IMR-90 (cell line): ENCODE measurements at regions not wholly inside any gene's neighbourhood (a gene's known extent, or its start where the extent isn't known, plus 50 kb on each side); places are given as distances from the start of the nearest gene placed in this dataset.

Experiments used
- ATAC-seq: fragments of 200-7000 bp; cut with Tn5 transposase; 2 replicates; pipeline ENCODE4 v1.9.1; 2020; ENCODE audit warnings: low read depth, mild to moderate bottlenecking, moderate library complexity
- BruUV-seq: library from RNA; stranded (reverse); fragments of 400-500 nt; replicated peaks from 2 replicates; lab custom pipeline; 2021; lab: Mats Ljungman, UMichigan
- CTCF ChIA-PET: fragments of 300-600 bp; formaldehyde crosslinking; extraction: SDS; loops from one replicate; lab custom pipeline; 2021; ENCODE audit warnings: antibody characterized with exemption; lab: Yijun Ruan, JAX
- POLR2A ChIA-PET: fragments of 300-600 bp; sonication (Branson Sonifier 250); formaldehyde crosslinking; loops from one replicate; lab custom pipeline; 2022; ENCODE audit warnings: antibody characterized with exemption; ENCODE audit not compliant: unreplicated experiment; lab: Charles Lee
- DNase-seq: peaks from one replicate; pipeline ENCODE4 v3.0.0; 2013
- H2AFZ ChIP-seq: replicated peaks from 2 replicates; pipeline ENCODE3; 2013; ENCODE audit warnings: low read length, mild to moderate bottlenecking; ENCODE audit not compliant: poor library complexity
- H2AK5ac ChIP-seq: 2 replicates; pipeline ENCODE4 v1.6.1; 2013; ENCODE audit warnings: low read depth, low read length, inconsistent platforms
- H2AK9ac ChIP-seq: replicated peaks from 2 replicates; pipeline ENCODE3; 2013; ENCODE audit warnings: mild to moderate bottlenecking, low read depth, low read length, moderate library complexity; ENCODE audit not compliant: poor library complexity
- H2BK120ac ChIP-seq: 2 replicates; pipeline ENCODE4 v1.6.1; 2013; ENCODE audit warnings: low read depth, low read length, inconsistent platforms
- H2BK15ac ChIP-seq: 3 replicates; pipeline ENCODE4 v1.6.1; 2013; ENCODE audit warnings: low read depth, low read length, inconsistent platforms
- H2BK20ac ChIP-seq: 2 replicates; pipeline ENCODE4 v1.6.1; 2013; ENCODE audit warnings: low read depth, mild to moderate bottlenecking, inconsistent platforms, low read length, moderate library complexity
- H2BK5ac ChIP-seq: 2 replicates; pipeline ENCODE4 v1.6.1; 2013; ENCODE audit warnings: mild to moderate bottlenecking, low read depth, low read length, inconsistent platforms; ENCODE audit not compliant: poor library complexity, severe bottlenecking
- H3K14ac ChIP-seq: replicated peaks from 2 replicates; pipeline ENCODE4 v1.6.1; 2013; ENCODE audit warnings: low read depth, low read length, inconsistent platforms
- H3K18ac ChIP-seq: 2 replicates; pipeline ENCODE4 v1.6.1; 2013; ENCODE audit warnings: low read depth, low read length, control low read depth
- H3K23ac ChIP-seq: 2 replicates; pipeline ENCODE4 v1.6.1; 2013; ENCODE audit warnings: low read depth, low read length, inconsistent platforms
- H3K27ac ChIP-seq: 2 replicates; pipeline ENCODE4 v1.5.1; 2013; ENCODE audit warnings: mild to moderate bottlenecking, control low read depth, low read length; ENCODE audit not compliant: insufficient read depth
- H3K27me3 ChIP-seq: 2 replicates; pipeline ENCODE4 v1.6.1; 2013; ENCODE audit warnings: low read length; ENCODE audit not compliant: control insufficient read depth, insufficient read depth
- H3K36me3 ChIP-seq: 2 replicates; pipeline ENCODE4 v1.6.1; 2013; ENCODE audit warnings: low read length, mixed read lengths; ENCODE audit not compliant: control insufficient read depth, insufficient read depth
- H3K4ac ChIP-seq: 2 replicates; pipeline ENCODE4 v1.6.1; 2013; ENCODE audit warnings: low read depth, low read length, inconsistent platforms
- H3K4me1 ChIP-seq: 2 replicates; pipeline ENCODE4 v1.6.1; 2013; ENCODE audit warnings: low read length, mixed read lengths; ENCODE audit not compliant: control insufficient read depth, insufficient read depth
- H3K4me2 ChIP-seq: 2 replicates; pipeline ENCODE4 v1.6.1; 2013; ENCODE audit warnings: low read depth, mild to moderate bottlenecking, control low read depth, low read length, moderate library complexity
- H3K4me3 ChIP-seq: 2 replicates; pipeline ENCODE4 v1.5.1; 2013; ENCODE audit warnings: low read depth, mild to moderate bottlenecking, control low read depth, low read length, moderate library complexity; ENCODE audit not compliant: insufficient read depth
- H3K56ac ChIP-seq: 2 replicates; pipeline ENCODE4 v1.6.1; 2013; ENCODE audit warnings: low read length, inconsistent platforms; ENCODE audit not compliant: insufficient read depth; ENCODE audit errors: extremely low read depth
- H3K79me1 ChIP-seq, 2 experiments: 2 replicates each; pipeline ENCODE4 v1.6.1; 2013; ENCODE audit warnings: low read length in 2 of 2, inconsistent platforms in 1 of 2, low read depth in 1 of 2
- H3K9ac ChIP-seq: 2 replicates; pipeline ENCODE4 v1.6.1; 2013; ENCODE audit warnings: low read depth, low read length, control low read depth
- H3K9me1 ChIP-seq: 2 replicates; pipeline ENCODE4 v1.6.1; 2013; ENCODE audit warnings: low read length, inconsistent platforms; ENCODE audit not compliant: insufficient read depth
- H3K9me3 ChIP-seq: 2 replicates; pipeline ENCODE4 v1.6.1; 2013; ENCODE audit warnings: low read length; ENCODE audit not compliant: control insufficient read depth, insufficient read depth
- H4K20me1 ChIP-seq: 2 replicates; pipeline ENCODE4 v1.6.1; 2013; ENCODE audit warnings: low read length, inconsistent platforms; ENCODE audit not compliant: insufficient read depth
- H4K5ac ChIP-seq: 2 replicates; pipeline ENCODE4 v1.6.1; 2013; ENCODE audit warnings: mild to moderate bottlenecking, low read depth, low read length, control low read depth
- H4K8ac ChIP-seq, 2 experiments: 2 replicates each; pipeline ENCODE4 v1.6.1; 2013; ENCODE audit warnings: low read depth in 2 of 2, low read length in 2 of 2, control low read depth in 1 of 2, inconsistent platforms in 1 of 2
- H4K91ac ChIP-seq: 2 replicates; pipeline ENCODE4 v1.6.1; 2013; ENCODE audit warnings: low read depth, low read length, inconsistent platforms; ENCODE audit not compliant: insufficient read depth
- MAFK ChIP-seq: IDR thresholded peaks from 2 replicates; pipeline ENCODE4 v1.6.1; 2012; ENCODE audit warnings: low read depth, low read length, improper control_type of control experiment
- RCOR1 ChIP-seq: IDR thresholded peaks from 2 replicates; pipeline ENCODE4 v1.6.1; 2012; ENCODE audit warnings: mild to moderate bottlenecking, low read length, improper control_type of control experiment; ENCODE audit not compliant: insufficient replicate concordance
- WGBS, 2 experiments: methylation state at CpG; one replicate each; pipeline versions ENCODE4 v1.1.5 to v1.1.7; 2013; ENCODE audit warnings: missing lambda C conversion rate in 2 of 2; ENCODE audit not compliant: insufficient read length in 1 of 2; ENCODE audit errors: extremely low coverage in 2 of 2; 5-methylcytosine and 5-hydroxymethylcytosine counted together
- dilution Hi-C: fragments of 300-500 bp; cut with HindIII; formaldehyde crosslinking; loops from one replicate; pipeline ENCODE4 v1.14.3; 2018; ENCODE audit warnings: low sequenced_read_pairs; ENCODE audit not compliant: unreplicated experiment
- in situ Hi-C: fragments of 300-500 bp; cut with MboI; formaldehyde crosslinking; loops from 3 replicates; pipeline ENCODE4 v1.14.3; 2019; ENCODE audit warnings: low sequenced_read_pairs, inconsistent platforms, mixed read lengths
- intact Hi-C: fragments of 100-400 bp; cut with micrococcal nuclease; formaldehyde crosslinking; loops from 2 replicates; pipeline ENCODE4 v1.10.0; 2022

DNA sequence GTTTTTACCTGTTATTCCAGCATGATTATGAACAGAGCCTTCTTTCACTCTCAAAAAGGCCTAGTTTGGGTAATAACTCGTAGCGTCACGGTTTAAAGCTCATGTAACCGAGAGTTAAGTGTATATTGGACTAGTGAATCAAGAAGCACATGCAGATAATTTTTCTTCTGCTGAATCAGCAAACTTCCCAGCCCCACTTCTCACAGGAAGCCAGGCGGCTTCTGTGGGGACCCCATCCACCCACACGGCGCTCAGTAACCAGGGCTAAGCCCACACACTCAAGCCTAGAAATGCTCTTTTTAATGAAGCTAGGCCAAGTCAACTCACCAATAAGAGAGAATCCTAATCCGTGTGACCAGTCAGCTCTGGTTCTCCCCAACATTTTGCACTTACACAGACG, 191.2 kb upstream of the MGMT start:
- no TSS peak for BruUV-seq

More for the DNA sequence above, 191.2 kb upstream of the MGMT start:
- Histone ChIP-seq H2AK9ac (no peak overlapping the region), H3K36me3 (no peaks in the 10 kb centered on the region), H3K23ac (no peak overlapping the region), H3K56ac (no peak overlapping the region), H3K27ac (no peak overlapping the region), H4K91ac (no peak overlapping the region), H2AFZ (no peak overlapping the region), H3K9me1 (no peaks in the 10 kb centered on the region), H3K18ac (no peak overlapping the region), H4K5ac (no peak overlapping the region), H3K9ac (no peak overlapping the region), H3K27me3 (no peaks in the 10 kb centered on the region), H3K4me3 (no peak overlapping the region), H4K20me1 (no peaks in the 10 kb centered on the region), H2BK15ac (no peak overlapping the region), H3K9me3 (peaks cover 21% of the 10 kb centered on the region), H4K8ac (no peak overlapping the region), H2BK20ac (no peak overlapping the region), H3K14ac (no peak overlapping the region), H2BK120ac (no peak overlapping the region), H2BK5ac (no peak overlapping the region), H3K4me2 (no peak overlapping the region), H3K79me1 (no peaks in the 10 kb centered on the region), H3K4me1 (no peaks in the 10 kb centered on the region), H2AK5ac (no peak overlapping the region), H3K4ac (no peak overlapping the region)
- peak; percentile 58; the same call in 1 of the 2 replicates for TF ChIP-seq MAFK
- no peak for TF ChIP-seq RCOR1
- dilution Hi-C loops, result no loop called here
- POLR2A ChIA-PET, result no interaction called here
- WGBS, 2 experiments, result 71% methylated on average over 3 of the region's 9 CpGs; no CpG with 5 or more reads in 1 of the 2 experiments
- CTCF ChIA-PET, result no interaction called here
- in situ Hi-C loops, result no loop called here
- intact Hi-C loops, result no loop called here
- ATAC-seq, result no peak
- DNase-seq, result no peak
